A549 (cell line): ENCODE measurements at regions not wholly inside any gene's neighbourhood (a gene's known extent, or its start where the extent isn't known, plus 50 kb on each side); places are given as distances from the start of the nearest gene placed in this dataset.

Experiments
- E2F6 ChIP-seq: IDR thresholded peaks from 2 replicates; pipeline ENCODE4 v1.6.1; 2012; ENCODE audit warnings: low read depth, borderline replicate concordance
- EP300 ChIP-seq, 2 experiments: fragments of >200 bp; sonication (Bioruptor Twin); formaldehyde crosslinking; IDR thresholded peaks; 2 replicates in 1 of 2; 3 replicates in 1 of 2; pipeline ENCODE4 v1.6.1; 2016 to 2017
- GATA3 ChIP-seq: IDR thresholded peaks from 2 replicates; pipeline ENCODE4 v1.6.1; 2012; ENCODE audit warnings: borderline replicate concordance
- HOXA7 ChIP-seq: fragments of 250-450 bp; sonication (Bioruptor Pico); IDR thresholded peaks from 2 replicates; pipeline ENCODE4 v1.5.0; 2020; ENCODE audit warnings: mild to moderate bottlenecking, moderate library complexity
- MAX ChIP-seq: IDR thresholded peaks from 2 replicates; pipeline ENCODE4 v1.6.1; 2012
- MYC ChIP-seq: IDR thresholded peaks from 2 replicates; pipeline ENCODE4 v1.6.1; 2012; ENCODE audit warnings: mild to moderate bottlenecking, inconsistent platforms, low read length, improper control_type of control experiment, borderline replicate concordance
- POLR2A ChIP-seq: IDR thresholded peaks from 2 replicates; pipeline ENCODE4 v1.6.1; 2012; ENCODE audit warnings: mild to moderate bottlenecking, low read length
- POLR2AphosphoS2 ChIP-seq: conservative IDR thresholded peaks from 2 replicates; pipeline ENCODE4 v1.6.1; 2012; ENCODE audit warnings: low read length, improper control_type of control experiment, inconsistent platforms
- REST ChIP-seq: fragments of 200-600 bp; sonication (generic); IDR thresholded peaks from 2 replicates; pipeline ENCODE4 v1.6.1; 2016; ENCODE audit warnings: antibody characterized with exemption, mild to moderate bottlenecking, moderate library complexity
- ZFP36 ChIP-seq: fragments of 450-650 bp; IDR thresholded peaks from 2 replicates; pipeline ENCODE4 v1.6.1; 2014; ENCODE audit warnings: borderline replicate concordance; ENCODE audit not compliant: partially characterized antibody
- TF ChIP-seq, protein P1 (sequence below): fragments of >200 bp; sonication (Bioruptor Twin); formaldehyde crosslinking; IDR thresholded peaks from 3 replicates; pipeline ENCODE4 v1.5.1; 2016
- TF ChIP-seq, protein P2 (sequence below): IDR thresholded peaks from 2 replicates; pipeline ENCODE4 v1.6.1; 2012
- TF ChIP-seq, protein P3 (sequence below): fragments of 450-650 bp; IDR thresholded peaks from 2 replicates; pipeline ENCODE4 v1.6.1; 2014; ENCODE audit warnings: antibody characterized with exemption

DNA sequence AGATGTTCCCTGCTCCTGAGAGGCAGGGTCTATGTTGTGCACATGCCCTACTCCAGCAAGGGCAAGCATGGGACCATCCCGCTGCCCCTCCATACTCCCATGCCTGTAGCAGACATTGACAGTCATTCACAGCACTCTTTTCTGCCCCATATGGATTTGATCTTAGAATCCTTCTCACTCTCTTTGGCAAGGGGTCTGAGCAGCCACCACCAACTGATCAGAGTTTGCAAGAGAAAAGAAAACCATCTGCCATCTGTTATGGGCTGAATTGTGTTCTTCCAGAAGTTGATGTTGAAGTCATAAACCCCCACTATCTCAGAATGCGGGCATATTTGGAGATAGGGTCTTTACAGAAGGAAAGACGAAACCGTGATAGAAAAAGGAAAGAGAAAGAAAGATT is 315.1 kb upstream of the CLINT1 start:
- TF ChIP-seq HOXA7 (CRISPR knock-in tag) (no peak), POLR2AphosphoS2 (no peak), E2F6 (no peak), MYC (no peak), POLR2A (no peak), REST (no peak), ZFP36 (no peak), GATA3 (no peak), EP300 (IDR thresholded peaks at IDR 0.05) (no peak), MAX (no peak)
- TF ChIP-seq, protein P1, sequence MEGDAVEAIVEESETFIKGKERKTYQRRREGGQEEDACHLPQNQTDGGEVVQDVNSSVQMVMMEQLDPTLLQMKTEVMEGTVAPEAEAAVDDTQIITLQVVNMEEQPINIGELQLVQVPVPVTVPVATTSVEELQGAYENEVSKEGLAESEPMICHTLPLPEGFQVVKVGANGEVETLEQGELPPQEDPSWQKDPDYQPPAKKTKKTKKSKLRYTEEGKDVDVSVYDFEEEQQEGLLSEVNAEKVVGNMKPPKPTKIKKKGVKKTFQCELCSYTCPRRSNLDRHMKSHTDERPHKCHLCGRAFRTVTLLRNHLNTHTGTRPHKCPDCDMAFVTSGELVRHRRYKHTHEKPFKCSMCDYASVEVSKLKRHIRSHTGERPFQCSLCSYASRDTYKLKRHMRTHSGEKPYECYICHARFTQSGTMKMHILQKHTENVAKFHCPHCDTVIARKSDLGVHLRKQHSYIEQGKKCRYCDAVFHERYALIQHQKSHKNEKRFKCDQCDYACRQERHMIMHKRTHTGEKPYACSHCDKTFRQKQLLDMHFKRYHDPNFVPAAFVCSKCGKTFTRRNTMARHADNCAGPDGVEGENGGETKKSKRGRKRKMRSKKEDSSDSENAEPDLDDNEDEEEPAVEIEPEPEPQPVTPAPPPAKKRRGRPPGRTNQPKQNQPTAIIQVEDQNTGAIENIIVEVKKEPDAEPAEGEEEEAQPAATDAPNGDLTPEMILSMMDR, result no peak
- TF ChIP-seq, protein P2, sequence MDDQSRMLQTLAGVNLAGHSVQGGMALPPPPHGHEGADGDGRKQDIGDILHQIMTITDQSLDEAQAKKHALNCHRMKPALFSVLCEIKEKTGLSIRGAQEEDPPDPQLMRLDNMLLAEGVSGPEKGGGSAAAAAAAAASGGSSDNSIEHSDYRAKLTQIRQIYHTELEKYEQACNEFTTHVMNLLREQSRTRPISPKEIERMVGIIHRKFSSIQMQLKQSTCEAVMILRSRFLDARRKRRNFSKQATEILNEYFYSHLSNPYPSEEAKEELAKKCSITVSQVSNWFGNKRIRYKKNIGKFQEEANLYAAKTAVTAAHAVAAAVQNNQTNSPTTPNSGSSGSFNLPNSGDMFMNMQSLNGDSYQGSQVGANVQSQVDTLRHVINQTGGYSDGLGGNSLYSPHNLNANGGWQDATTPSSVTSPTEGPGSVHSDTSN, result no peak
- TF ChIP-seq, protein P3, sequence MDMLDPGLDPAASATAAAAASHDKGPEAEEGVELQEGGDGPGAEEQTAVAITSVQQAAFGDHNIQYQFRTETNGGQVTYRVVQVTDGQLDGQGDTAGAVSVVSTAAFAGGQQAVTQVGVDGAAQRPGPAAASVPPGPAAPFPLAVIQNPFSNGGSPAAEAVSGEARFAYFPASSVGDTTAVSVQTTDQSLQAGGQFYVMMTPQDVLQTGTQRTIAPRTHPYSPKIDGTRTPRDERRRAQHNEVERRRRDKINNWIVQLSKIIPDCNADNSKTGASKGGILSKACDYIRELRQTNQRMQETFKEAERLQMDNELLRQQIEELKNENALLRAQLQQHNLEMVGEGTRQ, result no peak
